ENCODE measurements at regions not wholly inside any gene's neighbourhood (a gene's known extent, or its start where the extent isn't known, plus 50 kb on each side); places are given as distances from the start of the nearest gene placed in this dataset.

GRCh38 chr3:20524328-20524727 lies 338.3 kb upstream of the SGO1 start:
- no peak for TF ChIP-seq CTCF (IDR thresholded peaks at IDR 0.05)
- no peak for TF ChIP-seq POLR2A (IDR thresholded peaks at IDR 0.05)

Data from Peyer's patch (tissue), 4 donors.